SK-N-MC (cell line): ENCODE measurements at regions not wholly inside any gene's neighbourhood (a gene's known extent, or its start where the extent isn't known, plus 50 kb on each side); places are given as distances from the start of the nearest gene placed in this dataset.
"Not testable (repeated sequence)": the region's sequence is repeated elsewhere in the genome, so short reads cannot be mapped to it uniquely, and the experiment has no call there.

Experiments used
- EZH2 ChIP-seq: fragments of 200-600 bp; sonication (generic); IDR thresholded peaks from one replicate; pipeline ENCODE4 v1.6.1; 2017; ENCODE audit warnings: antibody characterized with exemption
- FOXP2 ChIP-seq: optimal IDR thresholded peaks from 2 replicates; pipeline ENCODE3; 2011; ENCODE audit warnings: mild to moderate bottlenecking, moderate library complexity; ENCODE audit not compliant: insufficient read depth; ENCODE audit errors: extremely low read length, control extremely low read depth
- POLR2AphosphoS5 ChIP-seq: IDR thresholded peaks from 2 replicates; pipeline ENCODE4 v1.6.1; 2012; ENCODE audit warnings: mild to moderate bottlenecking, low read depth, low read length, borderline replicate concordance

DNA sequence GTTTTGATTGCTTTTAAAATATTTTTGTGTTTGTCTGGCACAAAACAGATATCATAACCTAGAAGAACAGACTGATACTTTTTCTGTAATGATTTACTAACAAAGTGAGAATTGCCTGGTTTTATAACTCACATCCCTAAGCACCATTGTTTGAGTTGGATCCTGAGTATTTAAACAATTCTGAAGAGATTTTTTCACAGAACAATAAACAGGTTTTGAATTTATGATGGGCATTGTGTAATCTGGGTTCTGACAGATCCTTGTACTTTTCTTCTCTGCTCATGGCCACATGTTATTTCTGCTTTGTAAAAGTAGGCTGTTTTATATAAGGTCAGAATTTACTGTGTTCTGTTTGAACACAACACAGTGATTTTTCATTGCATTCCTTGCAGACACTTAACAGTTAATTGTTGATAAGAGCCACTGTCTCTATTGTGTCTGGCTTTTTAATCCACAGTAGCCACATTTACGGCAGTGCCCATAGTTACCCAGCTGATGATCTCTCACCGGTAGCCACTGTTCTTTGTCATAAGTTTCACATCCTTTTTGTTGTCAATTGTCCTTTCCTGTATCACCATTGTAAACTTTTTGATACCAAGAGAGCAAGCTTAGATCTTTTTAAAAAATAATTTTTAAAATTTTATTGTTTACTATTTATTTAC, 1548.1 kb downstream of the KHDRBS2 start:
- not testable (repeated sequence) for TF ChIP-seq POLR2AphosphoS5, EZH2, FOXP2
